ENCODE measurements at regions not wholly inside any gene's neighbourhood (a gene's known extent, or its start where the extent isn't known, plus 50 kb on each side); places are given as distances from the start of the nearest gene placed in this dataset.

- intact Hi-C loops (cut with DNase I; ENCODE audit: low total_unique reads) = no loop called here
Measured at GRCh38 chr3:117350371-117350770, 640.8 kb downstream of the TUSC7 start.

GRCh38 chr3:117355566-117355965 lies 646.0 kb downstream of the TUSC7 start:
- intact Hi-C loops (cut with DNase I; ENCODE audit: low total_unique reads) = no loop called here
- DNase-seq = peak in 1 of 2 donors; percentile 59
- peaks cover 0 to under 1% (median 0%) of the 10 kb centered on the region in 4 donors for H3K4me1 ChIP-seq
- H3K27ac ChIP-seq = no peak overlapping the region
- no peaks in the 10 kb centered on the region for H3K9me3 ChIP-seq
- 54 to 72% (median 64%) methylated on average over 4 of the region's 4 CpGs for WGBS, 5 donors
- no peaks in the 10 kb centered on the region for H3K27me3 ChIP-seq
- no peak overlapping the region for H3K4me3 ChIP-seq
- H3K36me3 ChIP-seq = no peaks in the 10 kb centered on the region
- TF ChIP-seq CTCF (IDR thresholded peaks at IDR 0.05) = peak in 4 of 7 experiments; percentile 35 to 48 (median 38)
- TF ChIP-seq EP300 (IDR thresholded peaks at IDR 0.05) = no peak

More at GRCh38 chr3:117350371-117350770, 640.8 kb downstream of the TUSC7 start:
- TF ChIP-seq CTCF (IDR thresholded peaks at IDR 0.05) = no peak
- no peak for TF ChIP-seq POLR2AphosphoS5 (IDR thresholded peaks at IDR 0.05)
- TF ChIP-seq POLR2A (IDR thresholded peaks at IDR 0.05) = no peak
- TF ChIP-seq EP300 (IDR thresholded peaks at IDR 0.05) = no peak
- H3K9me3 ChIP-seq = no peaks in the 10 kb centered on the region
- peak in 1 of 2 donors; percentile 28 for DNase-seq
- H3K27me3 ChIP-seq = no peaks in the 10 kb centered on the region
- H3K4me3 ChIP-seq = no peak overlapping the region
- peaks cover 0 to 5% (median 0%) of the 10 kb centered on the region in 4 donors for H3K4me1 ChIP-seq
- WGBS, 5 donors = 17 to 27% (median 22%) methylated on average over 3 of the region's 3 CpGs
- no peak overlapping the region for H3K27ac ChIP-seq
- no peaks in the 10 kb centered on the region for H3K36me3 ChIP-seq

GRCh38 chr3:117356091-117356705 lies 646.6 kb downstream of the TUSC7 start:
- 51 to 73% (median 61%) methylated on average over 4 of the region's 4 CpGs for WGBS, 5 donors
- intact Hi-C loops (cut with DNase I; ENCODE audit: low total_unique reads) = no loop called here
- DNase-seq = no peak
- H3K27me3 ChIP-seq = no peaks in the 10 kb centered on the region
- no peak overlapping the region for H3K27ac ChIP-seq
- no peaks in the 10 kb centered on the region for H3K4me1 ChIP-seq
- TF ChIP-seq EP300 (IDR thresholded peaks at IDR 0.05) = no peak
- peak in 1 of 7 experiments; percentile 0 for TF ChIP-seq CTCF (IDR thresholded peaks at IDR 0.05)
- H3K9me3 ChIP-seq = no peaks in the 10 kb centered on the region
- H3K4me3 ChIP-seq = no peak overlapping the region
- H3K36me3 ChIP-seq = no peaks in the 10 kb centered on the region

GRCh38 chr3:117358717-117359314 lies 649.2 kb downstream of the TUSC7 start:
- Histone ChIP-seq H3K36me3 (no peaks in the 10 kb centered on the region), H3K4me3 (no peak overlapping the region), H3K27me3 (no peaks in the 10 kb centered on the region), H3K4me1 (no peaks in the 10 kb centered on the region), H3K27ac (no peak overlapping the region), H3K9me3 (no peaks in the 10 kb centered on the region)
- TF ChIP-seq POLR2A (IDR thresholded peaks at IDR 0.05) = no peak
- no peak for TF ChIP-seq EP300 (IDR thresholded peaks at IDR 0.05)
- TF ChIP-seq POLR2AphosphoS5 (IDR thresholded peaks at IDR 0.05) = no peak
- TF ChIP-seq CTCF (IDR thresholded peaks at IDR 0.05) = no peak
- 93 to 95% (median 93%) methylated on average over 8 to 10 of the region's 10 CpGs for WGBS, 5 donors
- intact Hi-C loops (cut with DNase I; ENCODE audit: low total_unique reads) = no loop called here
- DNase-seq = no peak
